ENCODE measurements at regions not wholly inside any gene's neighbourhood (a gene's known extent, or its start where the extent isn't known, plus 50 kb on each side); places are given as distances from the start of the nearest gene placed in this dataset.

GRCh38 chr4:8688908-8689445, 96.4 kb downstream of the CPZ start:
- no peak overlapping the region for H3K27ac ChIP-seq
- TF ChIP-seq ZFX (IDR thresholded peaks at IDR 0.05; ENCODE audit: borderline replicate concordance): no peak
- TF ChIP-seq CTCF (IDR thresholded peaks at IDR 0.05): no peak

GRCh38 chr4:8688041-8688907, 95.7 kb downstream of the CPZ start:
- TF ChIP-seq CTCF (IDR thresholded peaks at IDR 0.05): peak; percentile 84
- no peak for TF ChIP-seq ZFX (IDR thresholded peaks at IDR 0.05; ENCODE audit: borderline replicate concordance)
- no peak overlapping the region for H3K27ac ChIP-seq

DNA sequence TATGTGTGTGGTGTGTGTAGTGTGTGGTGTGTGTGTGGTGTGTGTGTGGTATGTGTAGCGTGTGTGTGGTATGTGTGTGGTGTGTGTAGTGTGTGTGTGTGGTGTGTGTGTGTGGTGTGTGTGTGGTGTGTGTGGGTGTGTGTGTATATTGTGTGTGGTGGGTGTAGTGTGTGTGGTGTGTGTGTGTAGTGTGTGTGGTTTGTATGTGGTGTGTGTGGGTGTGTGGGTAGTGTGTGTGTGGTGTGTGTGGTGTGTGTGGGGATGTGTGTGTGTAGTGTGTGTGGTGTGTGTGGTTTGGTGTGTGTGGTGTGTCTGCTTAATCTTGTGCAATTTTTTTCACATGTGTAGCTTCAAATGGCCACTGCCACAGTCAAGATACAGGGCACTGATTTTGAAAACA, 94.5 kb downstream of the CPZ start:
- H3K27ac ChIP-seq: no peak overlapping the region
- no peak for TF ChIP-seq ZFX (IDR thresholded peaks at IDR 0.05; ENCODE audit: borderline replicate concordance)
- TF ChIP-seq CTCF (IDR thresholded peaks at IDR 0.05): no peak

DNA sequence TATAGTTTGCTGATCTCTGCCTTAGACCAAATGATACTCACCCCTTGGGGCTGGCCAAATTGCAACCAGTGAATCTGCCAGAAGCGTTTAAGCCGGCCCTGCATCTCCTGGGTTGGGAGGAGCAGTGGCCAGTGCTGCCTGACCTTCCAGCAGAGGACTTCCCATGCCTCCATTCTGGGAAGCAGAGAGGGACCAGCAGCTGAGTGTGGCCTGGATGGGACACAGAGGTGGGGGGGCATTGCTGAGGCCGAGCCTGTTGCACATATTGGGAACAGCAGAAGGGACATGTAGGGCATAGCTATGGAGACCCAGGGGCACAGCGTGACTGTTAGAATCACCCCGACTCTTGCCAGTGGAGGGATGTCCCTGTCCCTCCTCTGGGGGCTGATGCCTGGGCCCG, 93.3 kb downstream of the CPZ start:
- H3K27ac ChIP-seq: no peak overlapping the region
- TF ChIP-seq CTCF (IDR thresholded peaks at IDR 0.05) (no peak), ZFX (IDR thresholded peaks at IDR 0.05; ENCODE audit: borderline replicate concordance) (no peak)

- no peak overlapping the region for H3K27ac ChIP-seq
- no peak for TF ChIP-seq CTCF (IDR thresholded peaks at IDR 0.05)
- TF ChIP-seq ZFX (IDR thresholded peaks at IDR 0.05; ENCODE audit: borderline replicate concordance): no peak
Measured at GRCh38 chr4:8683462-8683861, 90.9 kb downstream of the CPZ start.

DNA sequence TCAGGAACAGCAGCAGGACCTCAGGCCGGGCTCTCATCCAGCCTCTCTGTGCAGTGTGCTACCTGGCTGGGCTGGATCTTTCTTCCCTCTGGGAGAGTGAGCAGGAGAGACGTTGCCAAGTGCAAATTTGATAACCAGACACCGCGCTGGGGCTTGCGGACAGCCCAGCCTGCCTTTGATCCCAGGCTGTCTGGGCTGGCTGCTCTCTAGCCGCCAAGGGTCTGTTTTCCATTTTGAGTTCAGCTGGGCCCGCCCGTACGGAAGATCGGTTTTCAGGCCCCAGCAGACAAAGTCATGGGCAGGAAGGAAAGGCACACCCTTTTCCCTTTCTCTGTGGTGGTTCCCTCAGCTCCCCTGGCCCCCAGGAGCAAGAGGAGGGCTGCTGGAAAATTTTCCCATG, 90.2 kb downstream of the CPZ start:
- TF ChIP-seq ZFX (IDR thresholded peaks at IDR 0.05; ENCODE audit: borderline replicate concordance) (no peak), CTCF (IDR thresholded peaks at IDR 0.05) (no peak)
- H3K27ac ChIP-seq: no peak overlapping the region

GRCh38 chr4:8682296-8682695, 89.7 kb downstream of the CPZ start:
- no peak overlapping the region for H3K27ac ChIP-seq
- TF ChIP-seq ZFX (IDR thresholded peaks at IDR 0.05; ENCODE audit: borderline replicate concordance): no peak
- no peak for TF ChIP-seq CTCF (IDR thresholded peaks at IDR 0.05)
